IPS-NIHi11 (cell line): ENCODE measurements at regions not wholly inside any gene's neighbourhood (a gene's known extent, or its start where the extent isn't known, plus 50 kb on each side); places are given as distances from the start of the nearest gene placed in this dataset.

ENCODE experiments used
- DNase-seq: peaks from one replicate; pipeline ENCODE4 v3.0.0; 2012; ENCODE audit warnings: mixed read lengths, low spot score

DNA sequence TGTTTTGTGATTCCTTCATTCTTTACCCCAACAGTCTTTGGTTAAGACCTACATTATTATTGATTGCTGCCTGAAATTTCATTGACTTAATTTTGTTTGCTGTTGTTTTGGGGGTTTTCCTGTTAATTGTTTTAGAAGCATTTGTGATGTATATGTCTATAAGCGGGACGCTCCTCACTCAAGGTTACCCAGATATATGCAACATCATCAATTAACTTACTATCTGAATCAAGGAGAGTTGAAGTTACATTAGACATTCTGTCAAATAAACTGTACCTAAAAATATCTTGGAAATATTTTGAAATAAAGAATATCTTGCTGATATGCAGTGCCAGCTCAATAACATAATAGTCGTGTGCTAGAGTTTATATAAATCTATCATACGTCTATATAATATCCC, 125.9 kb upstream of the CDH18 start:
- DNase-seq, result no peak

DNA sequence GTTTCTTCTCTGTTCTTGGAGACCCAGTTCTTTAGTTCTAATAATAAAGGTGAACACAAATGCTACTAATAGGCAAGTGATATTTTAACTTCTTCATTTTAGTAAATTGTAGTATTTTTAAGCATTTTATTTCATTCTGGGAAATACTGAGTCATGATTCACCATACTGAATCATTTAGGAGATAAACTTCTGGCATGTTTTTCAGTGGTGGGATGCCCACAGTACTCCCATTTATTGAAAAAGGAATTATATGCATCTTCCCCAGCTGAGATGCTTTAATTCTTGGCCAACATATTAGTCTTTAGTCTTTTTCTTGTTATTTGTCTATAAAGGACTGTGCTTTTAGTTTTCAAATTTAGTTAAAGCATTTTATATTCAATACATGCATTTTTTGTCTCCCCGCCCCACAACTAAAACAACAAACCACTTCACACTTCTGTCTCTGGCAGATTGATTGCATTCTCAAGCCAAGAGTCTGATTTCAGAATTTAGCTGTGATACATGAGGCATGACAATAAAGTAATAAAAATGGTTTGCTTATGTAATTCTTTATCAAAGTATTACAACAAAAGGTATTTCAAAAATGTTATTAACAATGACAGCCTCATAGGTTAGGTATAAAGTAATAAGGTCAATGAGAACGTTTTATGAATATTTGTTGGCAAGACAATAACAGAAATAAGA, 125.2 kb upstream of the CDH18 start:
- DNase-seq, result no peak

DNA sequence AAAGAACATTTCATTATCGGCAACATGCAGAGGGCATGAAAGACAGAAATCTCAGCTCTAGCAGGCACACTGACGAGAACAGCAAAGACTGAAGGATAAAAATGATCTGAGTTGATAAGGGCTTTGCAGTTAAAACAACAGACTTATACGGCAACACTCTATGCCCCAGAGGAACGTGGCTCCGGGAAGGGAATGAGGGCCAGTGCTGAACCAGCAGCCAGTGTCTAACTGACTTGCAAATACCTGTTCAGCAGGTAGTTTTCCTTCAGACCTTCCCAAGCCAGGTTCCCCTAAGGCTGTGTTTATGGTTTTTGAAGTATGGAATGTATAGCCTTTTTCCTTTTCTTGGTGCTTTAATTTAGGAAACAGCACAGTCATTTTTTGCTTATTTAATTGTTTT, 121.3 kb upstream of the CDH18 start:
- DNase-seq, result no peak

GRCh38 chr5:20105915-20106314, 117.9 kb upstream of the CDH18 start:
- DNase-seq, result no peak

DNA sequence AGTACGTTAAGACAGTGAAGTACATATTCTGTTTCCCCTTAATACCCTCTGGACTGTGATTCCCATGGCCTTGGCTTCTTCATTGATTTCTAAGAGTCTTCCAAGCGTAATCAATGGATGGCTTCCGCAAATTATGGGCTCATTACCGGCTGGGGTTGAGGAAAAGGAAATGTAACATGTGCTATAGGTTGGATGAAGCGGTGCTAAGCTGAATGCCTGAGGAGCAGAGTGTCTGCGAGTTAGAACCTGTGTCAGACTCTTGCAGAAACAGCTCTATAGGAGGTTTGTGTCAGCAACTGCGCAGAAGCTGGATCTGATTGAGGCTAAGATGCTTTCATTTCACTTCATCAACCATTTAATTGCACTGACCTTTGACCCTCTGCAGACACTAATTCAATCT, 114.3 kb upstream of the CDH18 start:
- DNase-seq, result no peak

- DNase-seq, result no peak
These were observed 110.7 kb upstream of the CDH18 start for GRCh38 chr5:20098694-20099093.

GRCh38 chr5:20088361-20088760, 100.4 kb upstream of the CDH18 start:
- DNase-seq, result no peak

DNA sequence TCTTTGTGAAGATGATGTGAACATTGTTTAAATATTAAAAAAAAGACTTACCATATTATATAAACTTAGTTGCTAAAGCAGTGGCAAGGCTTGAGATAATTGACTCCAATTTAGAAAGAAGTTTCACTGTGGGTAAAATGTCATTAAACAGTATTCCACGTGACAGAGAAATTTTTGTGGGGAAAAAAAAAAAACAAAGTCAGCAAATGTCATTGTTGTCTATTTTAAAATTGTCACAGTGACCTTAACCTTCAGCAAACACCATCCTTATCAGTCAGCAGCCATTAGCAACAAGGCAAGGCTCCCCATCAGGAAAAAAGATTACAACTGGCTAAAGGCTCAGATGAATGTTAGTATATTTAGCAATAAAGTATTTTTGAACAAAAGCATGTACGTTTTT, 99.3 kb upstream of the CDH18 start:
- DNase-seq, result no peak

GRCh38 chr5:20077186-20077585, 89.2 kb upstream of the CDH18 start:
- DNase-seq, result no peak

DNA sequence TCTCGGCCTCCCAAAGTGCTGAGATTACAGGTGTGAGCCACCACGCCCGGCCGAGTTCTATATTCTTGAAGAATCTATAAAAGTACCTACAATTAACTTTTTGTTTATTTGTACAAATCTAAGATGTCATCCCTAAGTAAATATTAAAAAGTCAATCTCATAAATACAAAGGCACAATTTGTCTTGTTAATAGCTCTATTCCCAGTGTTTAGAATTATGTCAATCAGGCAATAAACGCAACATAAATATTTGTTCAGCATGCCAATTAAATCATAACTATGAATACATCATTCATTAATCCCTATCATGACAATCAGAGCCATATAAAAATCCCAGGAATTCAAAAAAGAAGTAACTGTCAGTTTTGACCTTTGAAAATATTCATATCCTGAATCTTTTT, 68.9 kb upstream of the CDH18 start:
- no peak for DNase-seq

DNA sequence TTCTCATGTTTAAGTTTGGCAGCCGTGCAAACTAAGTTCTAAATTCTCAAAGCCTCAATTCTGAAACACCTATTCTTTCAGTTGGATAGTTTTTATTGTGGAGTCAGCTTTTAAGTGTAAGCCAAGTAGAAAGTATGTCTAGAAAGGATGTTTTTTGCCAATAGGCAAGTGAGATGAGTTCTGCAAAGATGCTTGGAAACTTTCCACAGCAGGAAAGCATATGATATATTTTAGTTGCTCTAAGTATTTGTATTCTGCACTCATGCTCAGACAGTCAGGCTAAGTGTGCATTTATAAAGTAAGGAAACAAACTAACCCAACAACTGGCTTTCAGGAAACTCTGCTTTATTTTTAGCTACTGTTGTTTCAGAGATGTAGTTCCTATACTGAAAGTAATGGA, 67.3 kb upstream of the CDH18 start:
- DNase-seq, result no peak

DNA sequence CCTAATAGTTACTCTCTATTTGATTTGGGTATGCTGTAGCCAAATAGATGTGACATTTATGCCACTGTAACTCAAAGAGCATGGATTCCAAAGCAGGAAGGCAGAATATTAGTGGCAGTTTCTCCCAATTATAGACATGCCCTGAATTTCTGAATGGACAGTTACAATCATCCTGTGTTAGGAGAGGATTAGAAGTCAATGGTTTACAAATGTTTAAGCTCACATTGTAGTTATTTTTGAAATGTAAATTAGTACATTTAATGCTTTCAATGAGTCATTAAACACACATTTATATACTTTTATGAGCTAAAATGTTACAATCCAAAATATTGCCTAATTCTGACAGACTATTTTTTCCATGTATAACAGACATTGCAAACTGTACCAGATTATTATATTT, 62.3 kb upstream of the CDH18 start:
- no peak for DNase-seq

DNA sequence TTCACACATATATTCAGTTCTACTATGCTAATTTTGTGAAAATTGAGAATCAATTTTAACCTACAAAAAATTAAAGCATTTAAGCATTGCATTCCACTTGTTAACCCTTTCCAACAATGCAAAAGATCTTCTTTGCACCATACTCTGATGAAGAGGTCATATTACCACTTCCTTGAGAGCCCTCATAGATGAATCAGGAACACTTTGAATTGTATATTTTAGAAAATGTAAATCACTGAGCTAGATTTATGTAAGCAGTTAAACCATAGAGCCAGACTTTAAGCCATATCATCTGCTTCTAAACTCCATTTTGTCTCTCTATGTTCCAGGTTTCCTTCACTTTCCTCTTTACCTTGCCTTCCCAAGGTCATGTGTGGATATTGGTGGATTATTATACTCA, 56.5 kb upstream of the CDH18 start:
- DNase-seq, result no peak

GRCh38 chr5:20041326-20042274, 53.6 kb upstream of the CDH18 start:
- DNase-seq, result no peak

- no peak for DNase-seq
These were observed 52.9 kb upstream of the CDH18 start for GRCh38 chr5:20040901-20041300.
